Fibroblast of the aortic adventitia (primary cell): ENCODE measurements at regions not wholly inside any gene's neighbourhood (a gene's known extent, or its start where the extent isn't known, plus 50 kb on each side); places are given as distances from the start of the nearest gene placed in this dataset.

Experiments used
- DNase-seq: peaks from one replicate; pipeline ENCODE4 v3.0.0-alpha.2; 2010; ENCODE audit warnings: low read depth
- H3K4me3 ChIP-seq: 2 replicates; pipeline ENCODE4 v1.5.1; 2011; ENCODE audit warnings: low read depth, mild to moderate bottlenecking, control low read depth, low read length, moderate library complexity
- TF ChIP-seq, protein P1 (sequence below): IDR thresholded peaks from 2 replicates; pipeline ENCODE4 v1.5.1; 2011; ENCODE audit warnings: mild to moderate bottlenecking, low read length, control low read depth, inconsistent platforms; ENCODE audit not compliant: insufficient read depth

DNA sequence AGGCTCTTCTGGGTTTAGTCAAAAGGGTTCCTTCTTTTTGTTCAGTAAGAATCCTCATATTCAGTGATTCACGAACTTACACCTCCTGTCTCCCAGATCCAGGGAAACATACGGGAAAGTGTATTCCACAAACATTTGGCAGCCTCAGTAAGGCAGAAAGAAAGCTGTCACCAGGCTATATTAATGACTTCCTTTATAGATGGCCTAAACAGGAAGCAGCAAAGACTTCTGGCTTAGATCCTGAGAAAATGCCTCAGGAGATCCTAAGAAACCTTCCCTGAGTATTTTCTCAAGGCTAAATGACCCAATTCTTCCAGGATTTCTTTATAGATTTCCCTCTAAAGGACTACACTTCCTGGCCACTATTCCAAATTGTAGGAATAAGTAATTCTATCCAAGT is 1995.5 kb upstream of the CELF4 start:
- no peak for DNase-seq
- TF ChIP-seq, protein P1, sequence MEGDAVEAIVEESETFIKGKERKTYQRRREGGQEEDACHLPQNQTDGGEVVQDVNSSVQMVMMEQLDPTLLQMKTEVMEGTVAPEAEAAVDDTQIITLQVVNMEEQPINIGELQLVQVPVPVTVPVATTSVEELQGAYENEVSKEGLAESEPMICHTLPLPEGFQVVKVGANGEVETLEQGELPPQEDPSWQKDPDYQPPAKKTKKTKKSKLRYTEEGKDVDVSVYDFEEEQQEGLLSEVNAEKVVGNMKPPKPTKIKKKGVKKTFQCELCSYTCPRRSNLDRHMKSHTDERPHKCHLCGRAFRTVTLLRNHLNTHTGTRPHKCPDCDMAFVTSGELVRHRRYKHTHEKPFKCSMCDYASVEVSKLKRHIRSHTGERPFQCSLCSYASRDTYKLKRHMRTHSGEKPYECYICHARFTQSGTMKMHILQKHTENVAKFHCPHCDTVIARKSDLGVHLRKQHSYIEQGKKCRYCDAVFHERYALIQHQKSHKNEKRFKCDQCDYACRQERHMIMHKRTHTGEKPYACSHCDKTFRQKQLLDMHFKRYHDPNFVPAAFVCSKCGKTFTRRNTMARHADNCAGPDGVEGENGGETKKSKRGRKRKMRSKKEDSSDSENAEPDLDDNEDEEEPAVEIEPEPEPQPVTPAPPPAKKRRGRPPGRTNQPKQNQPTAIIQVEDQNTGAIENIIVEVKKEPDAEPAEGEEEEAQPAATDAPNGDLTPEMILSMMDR, result no peak
- H3K4me3 ChIP-seq, result no peak overlapping the region

DNA sequence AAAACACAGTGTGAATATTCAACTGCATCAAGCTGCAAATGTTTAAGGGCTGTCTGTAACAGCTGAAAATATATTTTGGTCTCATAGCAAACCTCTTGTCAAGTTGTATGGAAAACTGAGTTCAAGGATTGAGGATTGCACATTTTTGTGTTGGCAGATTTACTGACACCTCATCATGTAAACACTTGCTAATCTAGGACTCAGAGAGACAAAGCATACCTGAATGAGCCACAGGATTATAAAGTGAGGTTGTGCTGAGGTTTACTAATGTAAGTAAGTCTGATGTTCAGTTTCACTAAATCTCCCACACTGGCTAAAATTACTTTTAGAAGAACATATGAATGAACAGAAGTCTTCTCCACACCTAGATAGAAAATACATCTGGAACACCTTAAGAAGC is 1993.1 kb upstream of the CELF4 start:
- H3K4me3 ChIP-seq, result no peak overlapping the region
- TF ChIP-seq, protein P1, result no peak
- DNase-seq, result no peak

DNA sequence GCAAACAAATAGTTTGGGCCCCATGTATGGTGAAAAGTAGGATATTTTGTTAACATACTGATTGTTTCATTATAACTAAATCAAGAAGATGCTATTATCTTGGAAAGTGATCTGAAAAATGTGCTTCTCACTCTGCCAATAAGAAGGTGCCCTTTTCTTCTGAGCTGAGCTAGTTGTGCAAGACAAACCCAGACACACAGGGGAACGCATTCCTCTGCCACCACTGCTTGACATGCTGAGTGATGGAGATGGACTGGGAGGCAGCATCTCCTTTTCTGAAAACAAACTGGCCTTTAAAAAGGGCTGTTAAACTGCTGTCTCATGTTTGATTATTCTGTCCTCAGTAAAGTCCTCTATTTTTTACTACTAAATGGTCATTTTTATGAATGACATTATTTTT is 1989.9 kb upstream of the CELF4 start:
- H3K4me3 ChIP-seq, result no peak overlapping the region
- DNase-seq, result no peak
- TF ChIP-seq, protein P1, result no peak

DNA sequence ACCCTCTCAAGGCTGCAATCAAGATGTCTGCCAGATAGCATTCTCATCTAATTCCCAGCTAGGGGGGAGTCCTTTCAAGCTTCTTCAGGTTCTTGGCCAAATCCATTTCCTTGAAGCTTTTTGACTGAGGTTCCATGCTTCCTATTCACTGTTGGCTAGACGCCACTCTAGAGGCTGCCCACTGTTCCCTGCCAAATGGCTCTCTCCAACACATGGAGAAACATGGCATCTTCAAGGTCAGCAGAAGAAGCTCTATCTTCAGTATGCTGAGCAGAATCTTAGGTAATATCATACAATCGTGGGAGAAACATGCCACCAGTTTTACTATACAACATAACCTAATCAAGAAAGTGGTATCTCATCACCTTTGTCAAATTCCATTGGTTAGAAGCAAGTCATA is 1985.1 kb upstream of the CELF4 start:
- no peak overlapping the region for H3K4me3 ChIP-seq
- TF ChIP-seq, protein P1, result no peak
- no peak for DNase-seq

DNA sequence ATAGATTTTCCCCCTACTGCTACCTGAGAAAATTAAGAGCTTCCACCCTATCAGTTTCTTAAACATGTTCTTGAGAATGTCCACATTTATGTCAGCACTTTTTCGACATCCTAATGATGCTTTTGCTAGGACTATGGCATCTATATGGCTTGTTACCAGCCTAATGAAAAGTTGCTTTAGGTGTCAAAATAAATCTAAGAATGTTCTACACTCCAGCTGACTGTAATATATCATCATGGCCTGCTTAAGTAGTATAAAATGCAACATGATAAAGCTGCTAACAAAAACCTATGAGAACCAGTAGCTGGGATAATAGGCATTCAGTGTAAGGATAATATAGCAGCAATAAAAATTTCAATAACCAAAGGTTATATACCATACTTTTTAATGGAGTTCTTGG is 1983.5 kb upstream of the CELF4 start:
- no peak for DNase-seq

DNA sequence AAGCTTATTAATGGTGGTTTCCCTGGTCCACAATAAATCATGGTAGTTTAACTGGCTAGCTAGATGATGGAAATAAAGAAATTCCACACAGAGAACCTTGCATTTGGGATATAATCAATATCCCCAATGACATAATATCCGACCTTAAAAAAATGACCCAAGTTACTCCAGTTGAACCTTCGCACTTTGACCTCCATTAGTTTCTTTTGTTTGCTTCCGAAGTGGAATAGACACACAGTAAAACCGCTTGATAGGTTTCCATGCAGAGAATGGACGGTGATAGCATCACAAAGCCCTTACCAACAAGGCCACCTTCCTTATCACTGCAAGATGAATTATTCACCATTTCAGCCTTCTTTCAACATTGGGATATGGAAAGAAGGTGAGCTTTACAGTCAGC is 1966.1 kb upstream of the CELF4 start:
- H3K4me3 ChIP-seq, result no peak overlapping the region
- DNase-seq, result no peak
- TF ChIP-seq, protein P1, result no peak

More for the DNA sequence above, 1983.5 kb upstream of the CELF4 start:
- TF ChIP-seq, protein P1, result no peak
- H3K4me3 ChIP-seq, result no peak overlapping the region

DNA sequence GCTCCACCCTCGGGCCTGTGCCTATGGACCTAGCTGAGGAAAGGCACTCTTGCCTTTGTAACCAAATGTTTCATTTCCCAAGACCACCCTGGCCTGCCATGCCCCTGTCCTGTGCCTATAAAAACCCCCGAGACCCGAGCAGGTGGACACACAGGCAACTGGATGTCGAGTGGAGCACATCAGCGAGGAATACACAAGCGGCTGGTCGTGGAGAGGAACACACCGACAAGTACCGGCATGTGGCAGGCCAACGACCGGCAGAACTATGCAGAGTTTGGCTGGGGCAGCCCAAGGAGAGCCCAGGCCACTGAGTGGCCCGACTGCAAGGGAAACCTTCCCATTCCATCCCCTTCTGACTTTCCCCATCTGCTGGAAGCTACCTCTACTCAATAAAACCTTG is 1963.8 kb upstream of the CELF4 start:
- TF ChIP-seq, protein P1, result no peak
- H3K4me3 ChIP-seq, result no peak overlapping the region
- no peak for DNase-seq
